GM19351 (cell line): ENCODE measurements at regions not wholly inside any gene's neighbourhood (a gene's known extent, or its start where the extent isn't known, plus 50 kb on each side); places are given as distances from the start of the nearest gene placed in this dataset.

ENCODE experiments used
- ATAC-seq: cut with Tn5 transposase; IDR thresholded peaks from one replicate; pipeline ENCODE4 v1.9.1; 2021; ENCODE audit warnings: mild to moderate bottlenecking, moderate library complexity; ENCODE audit not compliant: unreplicated experiment

DNA sequence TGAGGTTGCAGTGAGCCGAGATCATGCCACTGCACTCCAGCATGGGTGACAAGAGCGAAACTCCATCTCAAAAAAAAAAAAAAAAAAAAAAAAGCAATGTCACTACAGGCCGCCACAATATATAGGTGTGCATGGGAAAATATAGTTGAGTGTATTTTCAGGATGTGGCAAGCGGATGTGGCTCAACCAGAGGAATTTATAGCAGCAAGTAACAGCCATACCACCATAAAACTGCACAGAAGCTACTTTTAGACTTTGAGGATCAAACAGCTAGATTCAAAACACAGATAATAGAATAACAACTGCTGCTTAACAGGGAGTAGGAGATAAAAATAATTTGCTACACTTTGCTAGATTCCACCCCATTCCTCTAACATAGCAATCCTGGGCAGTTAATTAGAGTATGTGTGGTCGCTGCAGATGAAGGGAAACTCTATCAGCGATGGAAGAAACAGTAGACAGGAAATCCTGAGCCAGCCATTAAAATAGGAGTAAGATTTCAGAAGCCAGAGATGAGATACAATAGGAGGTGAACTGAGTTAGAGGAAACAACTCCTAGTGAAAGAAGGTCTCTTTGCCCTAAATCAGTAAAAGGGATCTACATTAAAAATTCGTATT, 318.7 kb upstream of the STT3B start:
- peak; percentile 82 for ATAC-seq

DNA sequence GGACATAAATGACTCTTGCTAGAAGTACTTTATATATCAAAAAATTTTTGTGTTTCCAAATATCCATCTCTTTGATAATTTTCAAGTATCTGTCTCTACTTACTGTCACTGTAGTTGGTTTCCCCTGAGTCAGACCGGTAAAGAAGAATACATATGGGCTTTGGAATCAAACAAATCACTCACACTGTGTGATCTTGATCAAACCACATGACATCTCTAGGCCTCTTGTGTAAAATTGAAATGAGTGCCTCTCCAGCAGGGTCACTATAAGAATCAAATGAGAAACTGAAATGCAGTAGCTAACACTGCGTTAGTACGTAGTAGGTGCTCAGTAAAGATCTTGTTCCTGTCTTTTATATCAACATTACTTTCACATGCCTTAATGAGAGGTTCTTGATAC, 314.6 kb upstream of the STT3B start:
- ATAC-seq: no peak

GRCh38 chr3:31219131-31219843, 313.4 kb upstream of the STT3B start:
- peak; percentile 83 for ATAC-seq

DNA sequence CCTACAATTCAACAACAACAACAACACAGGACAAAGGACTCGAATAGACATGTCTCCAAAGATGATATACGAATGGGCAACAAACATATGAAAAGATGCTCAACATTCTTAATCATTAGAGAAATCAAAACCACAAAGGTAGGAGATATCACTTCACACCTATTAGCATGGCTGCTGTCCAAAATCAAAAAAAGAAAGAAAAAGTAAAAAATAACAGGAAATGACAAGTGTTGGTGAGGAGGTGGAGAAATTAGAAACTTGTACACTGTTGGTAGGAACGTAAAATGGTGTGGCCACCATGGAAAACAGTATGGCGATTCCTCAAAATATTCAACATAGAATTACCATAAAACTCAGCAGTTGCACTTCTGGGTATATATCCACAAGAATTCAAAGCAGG, 312.3 kb upstream of the STT3B start:
- no peak for ATAC-seq

- ATAC-seq: no peak
These were observed 309.4 kb upstream of the STT3B start for GRCh38 chr3:31223278-31223677.

- no peak for ATAC-seq
These were observed 307.8 kb upstream of the STT3B start for GRCh38 chr3:31224936-31225335.

- no peak for ATAC-seq
These were observed 306.8 kb upstream of the STT3B start for GRCh38 chr3:31225923-31226322.

- no peak for ATAC-seq
These were observed 306.4 kb upstream of the STT3B start for GRCh38 chr3:31226346-31226745.

- peak; percentile 36 for ATAC-seq
These were observed 305.6 kb upstream of the STT3B start for GRCh38 chr3:31227131-31227562.

- peak; percentile 34 for ATAC-seq
These were observed 302.1 kb upstream of the STT3B start for GRCh38 chr3:31230425-31231223.

DNA sequence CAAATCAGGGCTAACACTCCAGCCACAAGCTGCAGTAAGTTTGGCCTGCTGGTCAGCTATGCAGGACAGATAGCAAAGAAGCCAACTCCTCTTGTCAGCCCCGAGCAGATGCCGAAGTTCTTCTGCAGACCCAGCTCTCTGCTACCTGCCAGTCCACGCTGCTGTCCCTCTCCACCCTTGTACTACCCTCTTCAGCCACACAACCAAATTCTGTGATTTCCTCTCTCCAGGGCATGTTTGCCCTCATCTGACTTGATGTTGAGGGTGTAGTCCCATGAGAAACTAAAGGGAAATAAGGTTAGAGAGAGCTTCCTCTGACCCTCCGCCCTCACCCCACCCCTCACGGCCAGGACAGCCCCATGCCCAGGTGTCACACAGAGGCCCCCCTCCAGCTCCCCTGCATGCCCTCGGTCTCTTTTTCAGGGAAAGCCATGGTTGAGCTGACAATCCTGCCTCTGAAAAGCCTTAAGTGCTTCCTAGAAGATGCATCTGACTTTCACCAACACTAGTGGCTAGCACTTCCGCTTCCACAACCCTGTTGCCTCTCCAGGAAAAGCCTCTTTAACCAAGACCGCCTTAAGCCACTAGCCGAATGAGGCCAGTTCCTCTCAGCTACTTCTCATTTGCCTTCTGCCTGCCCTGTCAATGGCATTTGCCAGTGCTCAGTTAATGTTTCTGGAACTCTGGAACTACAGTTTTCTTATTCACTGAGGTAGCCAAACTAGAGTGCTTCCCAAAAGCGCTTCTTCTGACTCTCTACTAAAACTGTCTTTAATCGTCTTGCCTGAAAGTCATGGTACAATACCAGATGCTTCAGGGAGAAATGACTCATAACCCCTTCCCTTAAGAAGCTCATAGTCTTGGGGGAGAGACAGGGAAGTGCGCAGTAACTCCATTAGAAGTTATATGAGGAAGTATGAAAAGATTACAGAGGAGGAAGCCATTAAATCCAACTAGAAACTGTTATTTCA, 300.4 kb upstream of the STT3B start:
- ATAC-seq: peak; percentile 44

DNA sequence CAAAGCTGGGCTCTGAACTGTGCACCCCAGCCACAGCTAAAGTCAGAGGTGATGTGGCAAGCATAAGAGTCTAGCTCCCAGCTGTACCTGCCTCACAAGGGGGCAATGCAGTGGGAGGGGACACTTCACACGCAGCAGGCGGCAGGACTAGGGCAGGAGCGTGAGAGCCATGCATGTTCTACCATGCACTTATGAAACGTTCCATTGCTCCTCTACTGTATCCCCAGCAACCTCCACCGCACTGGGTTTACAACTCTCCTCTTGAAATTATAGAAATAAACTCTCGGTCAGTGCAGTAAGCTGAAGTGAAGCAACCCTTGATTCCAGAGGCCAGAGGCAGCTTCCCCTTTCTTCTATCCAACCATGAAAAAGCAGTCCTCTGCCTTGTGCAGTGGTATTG, 298.6 kb upstream of the STT3B start:
- no peak for ATAC-seq

DNA sequence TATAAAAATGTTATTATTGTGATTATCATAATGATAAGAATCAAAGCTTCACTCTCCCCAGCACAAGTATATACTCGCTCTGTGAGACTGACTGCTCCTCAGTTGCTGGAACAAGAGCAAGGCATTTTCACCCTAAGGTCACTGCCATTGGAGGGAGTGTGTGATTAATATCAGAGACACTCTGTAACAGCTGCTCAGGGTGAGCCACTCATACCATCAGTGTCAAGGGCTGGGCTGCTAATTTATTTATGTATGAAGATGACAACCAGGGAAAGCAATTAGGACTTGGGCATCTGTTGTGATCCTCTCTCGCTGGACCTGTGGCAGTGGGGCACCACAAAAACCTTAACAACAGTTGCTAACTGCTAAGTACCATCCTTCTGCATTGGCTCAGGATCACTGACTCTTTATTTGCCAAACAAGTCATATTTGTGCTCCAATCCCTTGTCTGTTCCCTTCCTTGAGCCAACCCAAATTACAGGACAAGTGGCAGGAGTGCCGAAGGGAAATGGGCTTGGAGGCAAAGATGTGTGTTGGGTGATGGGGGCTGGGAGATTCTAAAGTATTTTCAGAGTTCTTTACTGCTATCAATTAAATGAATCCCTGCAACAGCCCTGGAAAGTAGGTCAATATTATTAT, 297.5 kb upstream of the STT3B start:
- no peak for ATAC-seq

- no peak for ATAC-seq
These were observed 294.8 kb upstream of the STT3B start for GRCh38 chr3:31237887-31238286.

DNA sequence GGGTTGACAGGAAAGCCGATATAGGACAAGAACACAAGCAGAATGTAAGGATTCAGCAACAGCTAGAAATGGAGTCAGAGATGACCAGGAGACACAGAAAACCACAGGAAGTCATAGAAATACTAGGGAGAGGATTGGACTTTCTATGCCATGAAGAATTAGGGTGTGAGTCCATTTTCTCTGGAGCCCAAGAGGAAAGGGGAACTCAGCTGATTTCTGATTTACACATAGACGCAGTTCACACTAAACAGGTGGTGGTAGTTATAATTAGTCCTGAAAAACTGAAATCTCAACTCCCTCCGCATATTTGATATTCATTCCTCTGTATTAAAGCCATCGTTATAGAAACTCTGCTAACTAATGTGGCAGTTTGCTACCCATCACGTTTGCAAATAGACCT, 292.7 kb upstream of the STT3B start:
- no peak for ATAC-seq

DNA sequence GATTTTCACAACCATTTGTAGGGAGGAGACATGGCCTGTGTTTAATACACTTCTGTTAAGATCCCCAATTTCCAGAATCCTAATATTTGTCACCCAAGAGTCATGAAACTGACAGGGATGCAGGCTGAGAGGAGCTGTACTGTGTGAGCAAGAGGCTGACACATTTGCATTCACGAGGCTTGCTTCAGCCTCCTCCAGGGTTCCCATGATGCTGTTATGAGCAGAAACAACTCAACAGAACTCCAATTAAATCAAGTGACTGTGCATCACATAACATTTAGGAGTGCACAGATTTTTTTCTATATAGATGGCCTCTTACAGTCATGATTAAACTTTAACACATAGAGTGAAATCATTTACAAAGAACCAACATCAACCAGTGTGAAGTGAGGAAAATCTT, 292.3 kb upstream of the STT3B start:
- ATAC-seq: no peak

- no peak for ATAC-seq
These were observed 291.9 kb upstream of the STT3B start for GRCh38 chr3:31240874-31241273.

- peak; percentile 28 for ATAC-seq
These were observed 291.2 kb upstream of the STT3B start for GRCh38 chr3:31241533-31241932.

GRCh38 chr3:31242026-31242960, 290.4 kb upstream of the STT3B start:
- ATAC-seq: peak; percentile 76
